HG02840 (cell line): ENCODE measurements at regions not wholly inside any gene's neighbourhood (a gene's known extent, or its start where the extent isn't known, plus 50 kb on each side); places are given as distances from the start of the nearest gene placed in this dataset.

Source experiments
- ATAC-seq: cut with Tn5 transposase; IDR thresholded peaks from one replicate; pipeline ENCODE4 v1.9.1; 2021; ENCODE audit warnings: mild to moderate bottlenecking, moderate library complexity, moderate number of reproducible peaks; ENCODE audit not compliant: unreplicated experiment, low FRiP score

DNA sequence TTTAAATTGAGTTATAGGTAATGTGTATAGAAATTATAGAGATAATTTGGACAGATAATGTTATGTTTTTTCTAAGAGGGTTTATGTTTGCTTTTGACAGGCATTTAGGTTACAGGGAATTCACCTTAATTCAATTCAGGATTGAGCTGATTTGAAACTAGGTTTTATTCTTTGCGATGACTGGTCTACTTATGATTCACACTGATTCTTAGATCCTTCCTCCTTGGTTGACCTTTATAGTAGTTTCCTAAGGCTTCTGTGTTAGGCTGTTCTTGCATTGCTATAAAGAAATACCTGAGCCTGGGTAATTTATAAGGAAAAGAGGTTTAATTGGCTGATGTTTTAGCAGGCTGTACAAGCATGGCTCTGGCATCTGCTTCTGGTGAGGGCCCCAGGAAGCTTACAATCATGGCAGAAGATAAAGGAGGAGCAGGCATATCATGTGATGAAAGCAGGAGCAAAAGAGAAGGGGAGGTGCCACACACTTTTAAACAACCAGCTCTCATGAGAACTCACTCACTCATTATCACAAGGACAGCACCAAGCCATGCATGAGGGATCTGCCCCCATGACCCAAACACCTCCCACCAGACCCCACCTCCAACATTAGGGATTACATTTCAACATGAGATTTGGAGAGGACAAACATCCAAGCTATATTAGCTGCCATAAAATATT, 155.0 kb upstream of the SFRP2 start:
- ATAC-seq = no peak

DNA sequence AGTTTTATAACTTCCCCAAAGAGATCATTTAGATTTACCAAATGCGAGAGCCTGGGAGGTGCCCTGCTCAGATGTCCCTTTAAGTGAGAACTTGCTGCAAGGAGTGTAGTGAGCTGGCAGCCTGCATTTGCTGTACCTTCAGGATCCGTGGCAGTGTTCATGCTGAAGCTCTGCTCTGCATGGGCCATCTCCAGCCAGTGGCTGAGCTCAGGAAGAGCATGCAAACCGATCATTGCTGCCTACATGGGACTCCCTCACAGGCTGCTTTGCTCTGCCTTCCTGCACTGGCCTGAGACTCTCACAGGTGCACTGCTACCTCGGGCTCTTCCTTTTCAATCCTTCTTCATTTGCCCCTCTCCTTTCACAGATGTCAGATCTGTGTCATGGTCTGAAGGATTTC, 152.0 kb upstream of the SFRP2 start:
- no peak for ATAC-seq

DNA sequence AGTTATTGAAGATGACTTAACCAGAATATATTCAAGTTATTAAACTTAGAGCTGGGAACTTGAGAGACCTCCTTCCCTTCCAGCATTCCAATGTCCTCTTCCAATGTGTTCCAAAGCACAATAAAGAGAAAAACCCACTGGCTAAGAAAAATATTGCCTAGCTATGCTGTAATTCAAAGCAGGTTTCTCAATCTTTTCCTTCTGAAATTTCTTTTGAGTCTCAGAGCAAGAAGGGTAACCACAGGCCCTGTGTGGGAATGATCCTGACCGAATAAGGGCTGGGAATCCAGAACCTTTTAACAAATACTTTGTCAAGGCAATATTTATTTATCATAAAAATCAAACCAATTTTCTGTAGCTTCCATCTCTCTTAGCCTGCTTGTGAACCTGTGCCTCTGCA, 150.7 kb upstream of the SFRP2 start:
- ATAC-seq = no peak

- no peak for ATAC-seq
Observed at GRCh38 chr4:153938994-153939393, 150.1 kb upstream of the SFRP2 start.

- ATAC-seq = no peak
Observed at GRCh38 chr4:153937289-153937688, 148.4 kb upstream of the SFRP2 start.

DNA sequence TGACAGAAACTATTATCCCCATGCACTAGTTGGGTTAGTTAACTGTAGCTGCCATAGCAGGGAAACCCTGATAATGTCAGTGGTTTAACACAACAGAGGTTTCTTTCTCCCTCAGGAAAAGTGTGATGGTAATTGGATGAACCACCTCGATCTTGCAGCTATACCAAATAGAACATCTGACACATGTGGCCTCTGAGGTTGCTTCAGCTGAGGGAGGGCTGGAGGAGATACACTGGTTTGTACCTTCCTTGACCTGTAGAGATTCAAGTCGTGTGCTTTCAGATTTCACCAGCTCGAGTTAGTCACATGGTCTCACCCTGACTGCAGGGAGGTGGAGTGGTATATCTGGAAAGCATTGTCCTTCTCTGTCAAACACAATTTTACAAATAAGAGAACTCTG, 147.2 kb upstream of the SFRP2 start:
- ATAC-seq = no peak

GRCh38 chr4:153934688-153935017, 145.8 kb upstream of the SFRP2 start:
- ATAC-seq = no peak

- ATAC-seq = no peak
Observed at GRCh38 chr4:153933915-153934687, 145.2 kb upstream of the SFRP2 start.

- ATAC-seq = no peak
Observed at GRCh38 chr4:153931804-153932203, 142.9 kb upstream of the SFRP2 start.

GRCh38 chr4:153929675-153930074, 140.8 kb upstream of the SFRP2 start:
- no peak for ATAC-seq

DNA sequence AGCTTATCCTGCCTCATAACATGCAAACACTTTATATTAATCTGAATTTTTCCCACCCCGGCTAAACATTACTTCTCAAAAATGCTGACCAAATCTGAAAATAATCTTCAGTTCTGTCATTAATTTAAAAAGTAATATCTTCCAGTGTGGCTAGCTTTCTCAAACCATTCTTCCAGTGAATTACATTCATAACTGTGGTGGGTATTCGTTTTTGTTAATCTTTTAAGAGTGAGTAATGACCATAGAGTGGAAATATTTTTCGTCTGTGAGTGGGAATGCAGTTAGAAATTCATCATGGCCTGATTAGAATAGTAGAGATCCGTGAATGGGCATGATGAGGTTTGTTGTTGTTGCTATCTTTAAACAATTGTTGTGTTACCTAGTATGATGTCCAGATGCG, 138.6 kb upstream of the SFRP2 start:
- ATAC-seq = no peak

GRCh38 chr4:153922148-153922547, 133.3 kb upstream of the SFRP2 start:
- no peak for ATAC-seq

GRCh38 chr4:153919667-153920066, 130.8 kb upstream of the SFRP2 start:
- no peak for ATAC-seq

GRCh38 chr4:153916273-153916755, 127.4 kb upstream of the SFRP2 start:
- ATAC-seq = peak; percentile 81

- ATAC-seq = no peak
Observed at GRCh38 chr4:153912301-153912700, 123.4 kb upstream of the SFRP2 start.

- no peak for ATAC-seq
Observed at GRCh38 chr4:153909672-153910071, 120.8 kb upstream of the SFRP2 start.

GRCh38 chr4:153906231-153906630, 117.3 kb upstream of the SFRP2 start:
- ATAC-seq = no peak

GRCh38 chr4:153905231-153905630, 116.3 kb upstream of the SFRP2 start:
- no peak for ATAC-seq

DNA sequence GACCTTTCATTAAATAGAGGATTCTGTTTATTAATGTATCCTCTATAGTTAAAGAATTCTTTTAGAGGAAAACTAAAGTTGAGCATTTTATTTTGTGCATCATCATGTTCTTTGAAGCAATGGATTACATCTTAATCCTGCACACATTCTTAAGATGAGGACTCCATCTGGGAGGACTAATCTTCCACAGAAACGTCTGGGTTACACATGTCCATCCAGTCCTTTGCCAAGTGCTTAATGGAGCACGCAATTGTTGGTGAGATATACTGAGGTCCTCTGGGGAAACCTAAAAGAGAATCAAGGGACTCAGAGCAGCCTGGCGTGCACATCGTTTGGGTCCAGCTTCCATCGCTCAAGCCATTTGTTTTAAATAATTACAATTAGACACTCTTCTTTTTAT, 115.1 kb upstream of the SFRP2 start:
- ATAC-seq = no peak

DNA sequence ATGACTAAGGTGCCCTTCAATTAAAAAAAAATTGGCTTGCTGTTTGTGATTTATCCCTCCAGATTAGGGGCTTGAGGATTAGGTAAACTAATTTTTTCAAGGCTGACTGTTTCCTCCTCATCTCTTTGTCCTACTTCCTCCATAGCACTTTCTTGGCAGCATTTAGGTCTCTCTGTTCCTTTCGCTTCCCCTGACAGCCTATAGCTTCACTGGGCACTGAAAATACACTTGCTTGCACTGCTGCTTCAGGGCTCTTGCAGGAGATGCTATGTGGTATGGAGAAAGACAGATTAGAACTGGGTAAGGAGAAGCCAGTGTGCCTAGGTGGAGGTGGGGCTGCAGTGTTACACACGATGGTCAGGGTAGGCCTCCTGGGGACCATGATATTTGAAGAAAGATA, 112.3 kb upstream of the SFRP2 start:
- no peak for ATAC-seq

DNA sequence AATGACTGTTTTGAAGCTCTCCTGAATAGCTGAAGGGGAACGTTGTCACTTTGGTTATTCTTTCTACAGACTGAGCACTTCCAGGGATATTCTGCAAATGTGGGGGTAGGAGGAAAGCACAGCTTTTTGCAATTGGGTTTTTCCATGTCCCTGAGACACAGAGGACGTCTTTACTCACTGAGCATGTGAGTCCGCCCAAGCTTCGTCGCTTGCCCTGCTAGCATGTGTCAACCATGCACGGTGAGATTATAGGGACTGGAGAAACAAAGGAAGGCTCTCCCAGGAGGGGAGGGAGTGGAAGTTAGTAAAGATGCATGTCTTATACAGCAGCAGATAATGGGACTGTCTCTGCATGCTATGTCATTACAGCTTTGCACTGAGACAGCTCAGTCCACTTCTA, 111.5 kb upstream of the SFRP2 start:
- no peak for ATAC-seq

- no peak for ATAC-seq
Observed at GRCh38 chr4:153890761-153891160, 101.9 kb upstream of the SFRP2 start.
